ENCODE measurements at regions not wholly inside any gene's neighbourhood (a gene's known extent, or its start where the extent isn't known, plus 50 kb on each side); places are given as distances from the start of the nearest gene placed in this dataset.

GRCh38 chr4:181020456-181020855 lies 1222.7 kb upstream of the TENM3 start:
- TF ChIP-seq YY1 (IDR thresholded peaks at IDR 0.05; ENCODE audit: insufficient read depth, insufficient read length), result no peak
- no peak for TF ChIP-seq ZNF274 (IDR thresholded peaks at IDR 0.05; ENCODE audit: low read depth, low read length)
- no peak for TF ChIP-seq SUZ12 (IDR thresholded peaks at IDR 0.05; ENCODE audit: extremely low read depth, insufficient read depth, insufficient read length)

All from NT2/D1 (cell line).